ENCODE measurements at regions not wholly inside any gene's neighbourhood (a gene's known extent, or its start where the extent isn't known, plus 50 kb on each side); places are given as distances from the start of the nearest gene placed in this dataset.
"Not testable (repeated sequence)": the region's sequence is repeated elsewhere in the genome, so short reads cannot be mapped to it uniquely, and the experiment has no call there.

- intact Hi-C loops (cut with micrococcal nuclease): no loop called here
- Histone ChIP-seq H3K9ac (ENCODE audit: low read length) (no peak overlapping the region), H3K36me3 (replicated peaks in 1 of 2; ENCODE audit: control extremely low read depth in 1 of 2, control insufficient read depth in 1 of 2, extremely low read depth in 1 of 2, insufficient read depth in 2 of 2, low read length in 1 of 2) (no peaks in the 10 kb centered on the region), H3K27me3 (replicated peaks in 1 of 4; ENCODE audit: control extremely low read depth in 1 of 4, control insufficient read depth in 3 of 4, insufficient read depth in 4 of 4, low read length in 3 of 4) (no peaks in the 10 kb centered on the region), H3K79me2 (ENCODE audit: control insufficient read depth, insufficient read depth, low read length) (no peaks in the 10 kb centered on the region), H3K4me1 (ENCODE audit: control insufficient read depth in 2 of 2, insufficient read depth in 2 of 2, low read length in 2 of 2) (no peaks in the 10 kb centered on the region), H2AFZ (ENCODE audit: insufficient read depth, low read depth, low read length, poor library complexity, severe bottlenecking) (no peak overlapping the region), H3K4me3 (ENCODE audit: control extremely low read depth in 1 of 5, extremely low read depth in 1 of 5, insufficient read depth in 1 of 5, low read depth in 2 of 5, low read length in 4 of 5) (no peak overlapping the region), H3K27ac (ENCODE audit: low read length in 2 of 2) (no peak overlapping the region), H4K20me1 (ENCODE audit: control insufficient read depth, insufficient read depth, low read length, poor library complexity, severe bottlenecking) (no peaks in the 10 kb centered on the region), H3K4me2 (replicated peaks; ENCODE audit: low read depth, low read length, poor library complexity, severe bottlenecking) (no peak overlapping the region), H3K9me3 (ENCODE audit: control extremely low read depth in 1 of 3, control insufficient read depth in 2 of 3, insufficient read depth in 1 of 3, low read length in 2 of 3) (peaks cover 0 to 17% (median 0%) of the 10 kb centered on the region in 3 donors)
- DNase-seq (no peak), ATAC-seq (ENCODE audit: low read depth) (no peak)
- no peak overlapping the region for H3K4me3 Mint-ChIP-seq
- no peak overlapping the region for H3K27ac Mint-ChIP-seq
- TF ChIP-seq CTCF (IDR thresholded peaks at IDR 0.05): no peak
- TF ChIP-seq EZH2 (IDR thresholded peaks at IDR 0.05; ENCODE audit: borderline replicate concordance, insufficient read depth, low read depth, low read length, poor library complexity, severe bottlenecking): no peak
- no peaks in the 10 kb centered on the region for H3K27me3 Mint-ChIP-seq
- H3K4me1 Mint-ChIP-seq: no peaks in the 10 kb centered on the region
- whole genome bisulfite sequencing (ENCODE audit: insufficient coverage): 80% methylated on average over 1 of the region's 2 CpGs
- peaks cover 15% of the 10 kb centered on the region for H3K9me3 Mint-ChIP-seq (ENCODE audit: insufficient read depth)
- ChIA-PET CTCF (no interaction called here), POLR2A (no interaction called here)
These were observed 751.5 kb upstream of the ALG10B start for GRCh38 chr12:37565112-37565511.

- POLR2A ChIA-PET; H3K36me3 ChIP-seq (replicated peaks in 1 of 2; ENCODE audit: control extremely low read depth in 1 of 2, control insufficient read depth in 1 of 2, extremely low read depth in 1 of 2, insufficient read depth in 2 of 2, low read length in 1 of 2); H3K4me1 ChIP-seq (ENCODE audit: control insufficient read depth in 2 of 2, insufficient read depth in 2 of 2, low read length in 2 of 2); H3K4me2 ChIP-seq (replicated peaks; ENCODE audit: low read depth, low read length, poor library complexity, severe bottlenecking); H2AFZ ChIP-seq (ENCODE audit: insufficient read depth, low read depth, low read length, poor library complexity, severe bottlenecking); H3K4me3 Mint-ChIP-seq; H3K4me1 Mint-ChIP-seq; H3K27me3 ChIP-seq (replicated peaks in 1 of 4; ENCODE audit: control extremely low read depth in 1 of 4, control insufficient read depth in 3 of 4, insufficient read depth in 4 of 4, low read length in 3 of 4); H3K4me3 ChIP-seq (ENCODE audit: control extremely low read depth in 1 of 5, extremely low read depth in 1 of 5, insufficient read depth in 1 of 5, low read depth in 2 of 5, low read length in 4 of 5); H3K27ac ChIP-seq (ENCODE audit: low read length in 2 of 2); CTCF ChIA-PET; H4K20me1 ChIP-seq (ENCODE audit: control insufficient read depth, insufficient read depth, low read length, poor library complexity, severe bottlenecking); H3K27ac Mint-ChIP-seq; DNase-seq; H3K9ac ChIP-seq (ENCODE audit: low read length); H3K27me3 Mint-ChIP-seq; intact Hi-C loops (cut with micrococcal nuclease); ATAC-seq (ENCODE audit: low read depth); H3K79me2 ChIP-seq (ENCODE audit: control insufficient read depth, insufficient read depth, low read length): not testable (repeated sequence)
- H3K9me3 Mint-ChIP-seq (ENCODE audit: insufficient read depth): peaks cover 10% of the 10 kb centered on the region
- no CpG with 5 or more reads among the region's 2 CpGs for WGBS (ENCODE audit: insufficient coverage)
- peaks cover 0 to 19% (median 0%) of the 10 kb centered on the region in 3 donors for H3K9me3 ChIP-seq (ENCODE audit: control extremely low read depth in 1 of 3, control insufficient read depth in 2 of 3, insufficient read depth in 1 of 3, low read length in 2 of 3)
These were observed 746.0 kb upstream of the ALG10B start for GRCh38 chr12:37570547-37570946.

All from B cell (primary cell).